SK-N-SH (cell line): ENCODE measurements at regions not wholly inside any gene's neighbourhood (a gene's known extent, or its start where the extent isn't known, plus 50 kb on each side); places are given as distances from the start of the nearest gene placed in this dataset.
A peak's percentile ranks its signal among the peaks of the same experiment; 100 is the strongest.

Source experiments
- CTCF ChIA-PET: fragments of 300-600, 350-600 bp; formaldehyde crosslinking; extraction: SDS; loops from one replicate; lab custom pipeline; 2021; lab: Yijun Ruan, JAX
- POLR2A ChIA-PET: fragments of 350-600 bp; sonication (Branson Sonifier 250); formaldehyde crosslinking; extraction: SDS; loops from one replicate; lab custom pipeline; 2020; ENCODE audit warnings: antibody characterized with exemption, inconsistent platforms; lab: Yijun Ruan, JAX
- DNase-seq: peaks from one replicate; pipeline ENCODE4 v3.0.0; 2012
- H2AFZ ChIP-seq: fragments of 200-600 bp; sonication (generic); 2 replicates; pipeline ENCODE4 v1.8.1; 2016; ENCODE audit warnings: antibody characterized with exemption, mild to moderate bottlenecking, low read depth
- H3F3A ChIP-seq: fragments of 200-600 bp; sonication (generic); replicated peaks from 2 replicates; pipeline ENCODE3; 2016; ENCODE audit warnings: antibody characterized with exemption, mild to moderate bottlenecking; ENCODE audit not compliant: insufficient read depth
- H3K27ac ChIP-seq, 2 experiments: fragments of 200-500 bp in 1 of 2; fragments of 200-600 bp in 1 of 2; sonication (Bioruptor generic) in 1 of 2; sonication (generic), shearing (Covaris generic) in 1 of 2; 2 replicates each; pipeline versions ENCODE4 v1.5.1 to v1.6.1; 2014 to 2016; ENCODE audit warnings: low read depth in 2 of 2, inconsistent platforms in 1 of 2, low read length in 1 of 2, mild to moderate bottlenecking in 1 of 2, mixed read lengths in 1 of 2
- H3K27me3 ChIP-seq: fragments of 200-600 bp; sonication (generic), shearing (Covaris generic); 2 replicates; pipeline ENCODE4 v1.6.1; 2016; ENCODE audit warnings: mixed run types; ENCODE audit not compliant: insufficient read depth
- H3K36me3 ChIP-seq, 2 experiments: fragments of 200-500 bp in 1 of 2; fragments of 200-600 bp in 1 of 2; sonication (Bioruptor generic) in 1 of 2; sonication (generic) in 1 of 2; replicated peaks in 1 of 2; 2 replicates each; pipeline versions ENCODE3 to v1.5.1; 2014 to 2016; ENCODE audit warnings: low read length in 1 of 2, mild to moderate bottlenecking in 1 of 2; ENCODE audit not compliant: insufficient read depth in 2 of 2, control insufficient read depth in 1 of 2
- H3K4me1 ChIP-seq, 2 experiments: fragments of 200-500 bp in 1 of 2; fragments of 200-600 bp in 1 of 2; sonication (Bioruptor generic) in 1 of 2; sonication (generic), shearing (Covaris generic) in 1 of 2; 2 replicates each; pipeline versions ENCODE4 v1.5.1 to v1.6.1; 2014 to 2016; ENCODE audit warnings: low read depth in 1 of 2, low read length in 1 of 2, mixed run types in 1 of 2; ENCODE audit not compliant: insufficient read depth in 2 of 2, control insufficient read depth in 1 of 2
- H3K4me2 ChIP-seq: fragments of 200-600 bp; sonication (generic), shearing (Covaris generic); 2 replicates; pipeline ENCODE4 v1.6.1; 2017; ENCODE audit warnings: mixed run types
- H3K4me3 ChIP-seq, 2 experiments: fragments of 200-500 bp in 1 of 2; fragments of 200-600 bp in 1 of 2; sonication (Bioruptor generic) in 1 of 2; sonication (generic), shearing (Covaris generic) in 1 of 2; 2 replicates each; pipeline versions ENCODE4 v1.5.1 to v1.8.1; 2014 to 2016; ENCODE audit warnings: low read depth in 2 of 2, inconsistent platforms in 1 of 2, low read length in 1 of 2, mild to moderate bottlenecking in 1 of 2, mixed read lengths in 1 of 2, moderate library complexity in 1 of 2
- H3K79me2 ChIP-seq: fragments of 200-600 bp; sonication (generic); 2 replicates; pipeline ENCODE4 v1.8.1; 2017; ENCODE audit warnings: mild to moderate bottlenecking; ENCODE audit not compliant: insufficient read depth
- H3K9ac ChIP-seq: fragments of 200-600 bp; sonication (generic); 2 replicates; pipeline ENCODE4 v1.6.1; 2017; ENCODE audit warnings: mixed run types
- H3K9me2 ChIP-seq: fragments of 200-600 bp; sonication (generic); 2 replicates; pipeline ENCODE4 v1.6.1; 2017; ENCODE audit warnings: mixed run types
- H3K9me3 ChIP-seq: fragments of 200-600 bp; sonication (generic); 2 replicates; pipeline ENCODE4 v1.6.1; 2017; ENCODE audit warnings: mixed run types, mild to moderate bottlenecking, moderate library complexity
- H4K20me1 ChIP-seq: fragments of 200-600 bp; sonication (generic); 2 replicates; pipeline ENCODE4 v1.6.1; 2017; ENCODE audit warnings: mild to moderate bottlenecking, mixed run types; ENCODE audit not compliant: insufficient read depth
- ELF1 ChIP-seq: IDR thresholded peaks from 2 replicates; pipeline ENCODE4 v1.4.0; 2012
- FOXJ3 ChIP-seq: sonication (generic); formaldehyde crosslinking; IDR thresholded peaks from 2 replicates; pipeline ENCODE4 v1.5.1; 2020; ENCODE audit warnings: mild to moderate bottlenecking, missing genetic modification reagents
- GABPA ChIP-seq: IDR thresholded peaks from 2 replicates; pipeline ENCODE4 v1.4.0; 2012; ENCODE audit warnings: low read depth, mild to moderate bottlenecking
- NFIC ChIP-seq: IDR thresholded peaks from 2 replicates; pipeline ENCODE4 v1.4.0; 2012; ENCODE audit warnings: borderline replicate concordance
- NRF1 ChIP-seq: IDR thresholded peaks from 2 replicates; pipeline ENCODE4 v1.6.1; 2012; ENCODE audit warnings: low read depth, mild to moderate bottlenecking, low read length
- RAD21 ChIP-seq: IDR thresholded peaks from 2 replicates; pipeline ENCODE4 v1.6.1; 2012; ENCODE audit warnings: mild to moderate bottlenecking, low read length
- RFX5 ChIP-seq: IDR thresholded peaks from 2 replicates; pipeline ENCODE4 v1.6.1; 2012; ENCODE audit warnings: mild to moderate bottlenecking, improper control_type of control experiment, low read length
- RXRA ChIP-seq: IDR thresholded peaks from 2 replicates; pipeline ENCODE4 v1.4.0; 2012; ENCODE audit warnings: low read depth, mild to moderate bottlenecking, borderline replicate concordance
- SMC3 ChIP-seq: IDR thresholded peaks from 2 replicates; pipeline ENCODE4 v1.6.1; 2012; ENCODE audit warnings: low read depth, low read length, improper control_type of control experiment
- TEAD4 ChIP-seq: IDR thresholded peaks from 2 replicates; pipeline ENCODE4 v1.4.0; 2012; ENCODE audit warnings: mild to moderate bottlenecking, borderline replicate concordance; ENCODE audit not compliant: insufficient read depth
- WGBS: methylation state at CpG from one replicate; pipeline ENCODE4 v1.1.6; 2017; ENCODE audit warnings: low lambda C conversion rate; 5-methylcytosine and 5-hydroxymethylcytosine counted together
- TF ChIP-seq, protein P1 (sequence below): IDR thresholded peaks from 2 replicates; pipeline ENCODE4 v1.4.0; 2012; ENCODE audit warnings: low read depth, borderline replicate concordance
- TF ChIP-seq, protein P2 (sequence below): fragments of 150-350 bp; IDR thresholded peaks from 2 replicates; pipeline ENCODE4 v1.6.1; 2017; ENCODE audit warnings: antibody characterized with exemption, low read length, low read depth, borderline replicate concordance
- TF ChIP-seq, protein P3 (sequence below): fragments of 200-600 bp; sonication (generic); IDR thresholded peaks from 2 replicates; pipeline ENCODE4 v1.6.1; 2017; ENCODE audit warnings: antibody characterized with exemption, mild to moderate bottlenecking, moderate library complexity

DNA sequence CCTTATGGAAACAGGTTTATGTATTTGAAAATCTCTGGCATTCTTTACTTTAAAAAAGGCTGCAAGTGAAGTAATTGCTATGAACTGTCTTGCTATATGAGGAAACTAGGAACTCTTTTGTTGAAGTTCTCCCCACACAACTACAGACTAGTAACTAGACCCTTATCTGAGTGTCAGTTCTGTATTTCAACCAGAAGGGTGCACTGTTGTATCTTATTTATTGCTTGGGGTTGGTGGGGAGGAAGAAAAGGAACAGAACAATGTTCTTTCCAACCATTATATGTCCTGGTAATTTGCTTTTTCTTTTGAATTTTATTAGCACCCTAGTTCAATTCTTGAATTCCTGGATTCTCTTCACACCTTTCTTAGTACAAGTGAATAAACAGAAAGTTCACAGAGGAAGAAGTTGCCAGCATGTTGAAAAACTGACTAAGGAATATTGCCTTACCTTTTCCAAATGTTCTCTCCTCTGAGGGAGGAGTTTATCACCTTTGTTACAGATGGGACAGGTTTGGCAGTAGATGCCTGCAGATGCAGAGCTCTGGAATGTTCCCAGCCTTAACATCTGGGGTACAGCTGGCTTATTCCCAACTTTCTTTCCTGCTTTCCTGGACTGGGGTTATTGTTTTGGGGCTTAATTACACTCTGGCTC is 162.4 kb upstream of the CFAP20DC start:
- H3K9me2 ChIP-seq: no peaks in the 10 kb centered on the region
- H2AFZ ChIP-seq: no peak overlapping the region

DNA sequence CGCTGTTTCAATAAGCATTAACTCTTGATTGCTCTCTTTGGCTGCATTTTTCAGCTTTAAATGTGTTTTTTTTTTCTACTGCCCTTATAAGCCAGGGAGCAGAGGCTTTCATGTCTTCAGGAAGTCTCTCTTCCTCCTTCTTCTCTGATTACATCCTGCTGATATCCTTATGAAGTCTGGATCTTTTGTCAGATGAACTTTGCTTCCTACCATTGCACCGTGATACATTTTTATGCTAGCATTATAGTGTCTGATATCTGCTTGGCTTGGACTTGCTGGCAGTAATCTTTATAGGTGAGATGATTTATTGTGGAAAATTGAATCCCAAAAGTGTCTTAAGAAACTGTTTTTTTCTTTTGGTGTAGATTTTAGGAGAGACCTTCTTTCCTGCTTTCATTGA is 160.4 kb upstream of the CFAP20DC start:
- no peak overlapping the region for H3K4me3 ChIP-seq
- H4K20me1 ChIP-seq: no peaks in the 10 kb centered on the region
- H3K9ac ChIP-seq: no peak overlapping the region
- TF ChIP-seq GABPA (no peak), FOXJ3 (CRISPR knock-in tag) (no peak), ELF1 (no peak), RFX5 (no peak), RXRA (no peak), TEAD4 (no peak), NFIC (no peak)
- TF ChIP-seq, protein P1, sequence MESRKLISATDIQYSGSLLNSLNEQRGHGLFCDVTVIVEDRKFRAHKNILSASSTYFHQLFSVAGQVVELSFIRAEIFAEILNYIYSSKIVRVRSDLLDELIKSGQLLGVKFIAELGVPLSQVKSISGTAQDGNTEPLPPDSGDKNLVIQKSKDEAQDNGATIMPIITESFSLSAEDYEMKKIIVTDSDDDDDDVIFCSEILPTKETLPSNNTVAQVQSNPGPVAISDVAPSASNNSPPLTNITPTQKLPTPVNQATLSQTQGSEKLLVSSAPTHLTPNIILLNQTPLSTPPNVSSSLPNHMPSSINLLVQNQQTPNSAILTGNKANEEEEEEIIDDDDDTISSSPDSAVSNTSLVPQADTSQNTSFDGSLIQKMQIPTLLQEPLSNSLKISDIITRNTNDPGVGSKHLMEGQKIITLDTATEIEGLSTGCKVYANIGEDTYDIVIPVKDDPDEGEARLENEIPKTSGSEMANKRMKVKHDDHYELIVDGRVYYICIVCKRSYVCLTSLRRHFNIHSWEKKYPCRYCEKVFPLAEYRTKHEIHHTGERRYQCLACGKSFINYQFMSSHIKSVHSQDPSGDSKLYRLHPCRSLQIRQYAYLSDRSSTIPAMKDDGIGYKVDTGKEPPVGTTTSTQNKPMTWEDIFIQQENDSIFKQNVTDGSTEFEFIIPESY: no peak
- TF ChIP-seq, all 33 proteins: peak for 0
- no peaks in the 10 kb centered on the region for H3K9me2 ChIP-seq
- no peaks in the 10 kb centered on the region for H3F3A ChIP-seq
- POLR2A ChIA-PET: no interaction called here
- 66% methylated on average over 2 of the region's 2 CpGs for WGBS
- no peak overlapping the region for H3K27ac ChIP-seq
- no peaks in the 10 kb centered on the region; a peak in 1 of 4 replicates for H3K4me1 ChIP-seq
- no peaks in the 10 kb centered on the region for H3K9me3 ChIP-seq
- no peak overlapping the region for H3K4me2 ChIP-seq
- no peak overlapping the region for H2AFZ ChIP-seq
- DNase-seq: no peak
- H3K79me2 ChIP-seq: no peaks in the 10 kb centered on the region
- H3K36me3 ChIP-seq: no peaks in the 10 kb centered on the region
- CTCF ChIA-PET: interaction anchor here (2.0 kb wide), 1 partner anchor 647 kb away, joined by 4 read pairs; no protein-coding TSS in a partner anchor
- H3K27me3 ChIP-seq: no peaks in the 10 kb centered on the region

More for the DNA sequence above, 162.4 kb upstream of the CFAP20DC start:
- no peak overlapping the region for H3K4me2 ChIP-seq
- H3K36me3 ChIP-seq: no peaks in the 10 kb centered on the region
- DNase-seq: peak; percentile 57
- no peaks in the 10 kb centered on the region for H4K20me1 ChIP-seq
- no peaks in the 10 kb centered on the region for H3F3A ChIP-seq
- no peaks in the 10 kb centered on the region for H3K27me3 ChIP-seq
- no peaks in the 10 kb centered on the region; a peak in 1 of 4 replicates for H3K4me1 ChIP-seq
- CTCF ChIA-PET: interaction anchor here (0.6 to 2.6 kb wide), 24 partner anchors 9 to 647 kb away, joined by 3 to 9 read pairs (median 4); no protein-coding TSS in a partner anchor
- H3K4me3 ChIP-seq: no peak overlapping the region; a peak in 1 of 4 replicates
- no peaks in the 10 kb centered on the region for H3K79me2 ChIP-seq
- TF ChIP-seq ELF1 (no peak), SMC3 (peak; percentile 71), NRF1 (no peak), RAD21 (peak; percentile 89)
- TF ChIP-seq, protein P2, sequence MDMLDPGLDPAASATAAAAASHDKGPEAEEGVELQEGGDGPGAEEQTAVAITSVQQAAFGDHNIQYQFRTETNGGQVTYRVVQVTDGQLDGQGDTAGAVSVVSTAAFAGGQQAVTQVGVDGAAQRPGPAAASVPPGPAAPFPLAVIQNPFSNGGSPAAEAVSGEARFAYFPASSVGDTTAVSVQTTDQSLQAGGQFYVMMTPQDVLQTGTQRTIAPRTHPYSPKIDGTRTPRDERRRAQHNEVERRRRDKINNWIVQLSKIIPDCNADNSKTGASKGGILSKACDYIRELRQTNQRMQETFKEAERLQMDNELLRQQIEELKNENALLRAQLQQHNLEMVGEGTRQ: no peak
- TF ChIP-seq, protein P3, sequence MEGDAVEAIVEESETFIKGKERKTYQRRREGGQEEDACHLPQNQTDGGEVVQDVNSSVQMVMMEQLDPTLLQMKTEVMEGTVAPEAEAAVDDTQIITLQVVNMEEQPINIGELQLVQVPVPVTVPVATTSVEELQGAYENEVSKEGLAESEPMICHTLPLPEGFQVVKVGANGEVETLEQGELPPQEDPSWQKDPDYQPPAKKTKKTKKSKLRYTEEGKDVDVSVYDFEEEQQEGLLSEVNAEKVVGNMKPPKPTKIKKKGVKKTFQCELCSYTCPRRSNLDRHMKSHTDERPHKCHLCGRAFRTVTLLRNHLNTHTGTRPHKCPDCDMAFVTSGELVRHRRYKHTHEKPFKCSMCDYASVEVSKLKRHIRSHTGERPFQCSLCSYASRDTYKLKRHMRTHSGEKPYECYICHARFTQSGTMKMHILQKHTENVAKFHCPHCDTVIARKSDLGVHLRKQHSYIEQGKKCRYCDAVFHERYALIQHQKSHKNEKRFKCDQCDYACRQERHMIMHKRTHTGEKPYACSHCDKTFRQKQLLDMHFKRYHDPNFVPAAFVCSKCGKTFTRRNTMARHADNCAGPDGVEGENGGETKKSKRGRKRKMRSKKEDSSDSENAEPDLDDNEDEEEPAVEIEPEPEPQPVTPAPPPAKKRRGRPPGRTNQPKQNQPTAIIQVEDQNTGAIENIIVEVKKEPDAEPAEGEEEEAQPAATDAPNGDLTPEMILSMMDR: peak; percentile 75
- H3K9ac ChIP-seq: no peak overlapping the region
- H3K27ac ChIP-seq: no peak overlapping the region
- POLR2A ChIA-PET: no interaction called here
- H3K9me3 ChIP-seq: no peaks in the 10 kb centered on the region
